GM12878 (cell line): ENCODE measurements at regions not wholly inside any gene's neighbourhood (a gene's known extent, or its start where the extent isn't known, plus 50 kb on each side); places are given as distances from the start of the nearest gene placed in this dataset.

ENCODE experiments used
- ATAC-seq: fragments of 200-7000 bp; cut with Tn5 transposase; 3 replicates; pipeline ENCODE4 v1.9.1; 2020; ENCODE audit warnings: mild to moderate bottlenecking, moderate library complexity
- BruUV-seq: library from RNA; stranded (reverse); fragments of 400-500 nt; replicated peaks from 2 replicates; lab custom pipeline; 2021; lab: Mats Ljungman, UMichigan
- CTCF ChIA-PET: fragments of 300-600 bp; sonication (Branson Sonifier 250); formaldehyde crosslinking; extraction: SDS; loops from one replicate; lab custom pipeline; 2021; ENCODE audit warnings: inconsistent platforms; lab: Yijun Ruan, JAX
- POLR2A ChIA-PET: fragments of 350-600 bp; formaldehyde crosslinking; extraction: SDS; loops from one replicate; lab custom pipeline; 2021; ENCODE audit warnings: inconsistent platforms; lab: Charles Lee
- RAD21 ChIA-PET: fragments of 300-600 bp; sonication (Branson Sonifier 250); formaldehyde crosslinking; loops from one replicate; lab custom pipeline; 2023; ENCODE audit warnings: antibody characterized with exemption; ENCODE audit not compliant: unreplicated experiment; lab: Charles Lee
- SMC1A ChIA-PET: fragments of 300-600 bp; sonication (Branson Sonifier 250); formaldehyde crosslinking; loops from one replicate; lab custom pipeline; 2023; ENCODE audit not compliant: unreplicated experiment, uncharacterized antibody; lab: Charles Lee
- DNase-seq: peaks from one replicate; pipeline ENCODE4 v3.0.0-alpha.2; 2011; ENCODE audit warnings: low read depth, low spot score
- FAIRE-seq: peaks from 3 replicates; lab custom pipeline; 2011; peaks lifted over from hg19 to GRCh38; lab: Jason Lieb, UNC
- H2AFZ ChIP-seq: 2 replicates; pipeline ENCODE4 v1.6.0; 2011; ENCODE audit warnings: low read depth, low read length, control low read depth; ENCODE audit not compliant: control insufficient read depth
- H3K27ac ChIP-seq: 2 replicates; pipeline ENCODE4 v1.5.1; 2011; ENCODE audit warnings: control low read depth; ENCODE audit not compliant: control insufficient read depth, insufficient read depth
- H3K27me3 ChIP-seq, 2 experiments: replicated peaks in 1 of 2; 2 replicates each; pipeline versions ENCODE4 v1.6.0 to v1.6.1; 2011; ENCODE audit warnings: low read length in 1 of 2; ENCODE audit not compliant: control insufficient read depth in 2 of 2, insufficient read depth in 2 of 2
- H3K36me3 ChIP-seq, 2 experiments: 2 replicates each; pipeline ENCODE4 v1.5.1; 2011; ENCODE audit warnings: low read length in 1 of 2; ENCODE audit not compliant: control insufficient read depth in 2 of 2, insufficient read depth in 2 of 2
- H3K4me1 ChIP-seq: 2 replicates; pipeline ENCODE4 v1.6.1; 2011; ENCODE audit warnings: mild to moderate bottlenecking, low read length, moderate library complexity, mixed read lengths; ENCODE audit not compliant: control insufficient read depth, insufficient read depth
- H3K4me2 ChIP-seq: 2 replicates; pipeline ENCODE4 v1.6.0; 2011; ENCODE audit warnings: control low read depth; ENCODE audit not compliant: control insufficient read depth, insufficient read depth
- H3K4me3 ChIP-seq: fragments of 200-600 bp; sonication (generic); 2 replicates; pipeline ENCODE4 v1.5.1; 2016
- H3K79me2 ChIP-seq: 2 replicates; pipeline ENCODE4 v1.6.0; 2011; ENCODE audit warnings: low read length; ENCODE audit not compliant: control insufficient read depth, insufficient read depth
- H3K9ac ChIP-seq: 2 replicates; pipeline ENCODE4 v1.8.0; 2011; ENCODE audit warnings: low read length, control low read depth, mixed read lengths; ENCODE audit not compliant: control insufficient read depth, insufficient read depth
- H3K9me3 ChIP-seq: replicated peaks from 3 replicates; pipeline ENCODE4 v1.5.1; 2011; ENCODE audit warnings: mild to moderate bottlenecking, low read length; ENCODE audit not compliant: control insufficient read depth, insufficient read depth
- H4K20me1 ChIP-seq: 2 replicates; pipeline ENCODE4 v1.6.0; 2011; ENCODE audit not compliant: control insufficient read depth, insufficient read depth
- ASH2L ChIP-seq: fragments of 300-600, 200-600 bp; sonication (generic); IDR thresholded peaks from 2 replicates; pipeline ENCODE4 v1.6.1; 2017; ENCODE audit warnings: low read depth, mild to moderate bottlenecking, borderline replicate concordance
- CEBPZ ChIP-seq: fragments of 150-350 bp; IDR thresholded peaks from 2 replicates; pipeline ENCODE4 v1.6.1; 2016; ENCODE audit warnings: low read depth, low read length
- IKZF2 ChIP-seq, 2 experiments: fragments of 450-650 bp; IDR thresholded peaks; 2 replicates each; pipeline ENCODE4 v1.6.1; 2017; ENCODE audit warnings: mild to moderate bottlenecking in 2 of 2, moderate library complexity in 2 of 2
- IRF3 ChIP-seq: fragments of 450-650 bp; IDR thresholded peaks from 2 replicates; pipeline ENCODE4 v1.6.1; 2014; ENCODE audit warnings: mild to moderate bottlenecking
- MLLT1 ChIP-seq: fragments of 450-650 bp; IDR thresholded peaks from 2 replicates; pipeline ENCODE4 v1.6.1; 2016; ENCODE audit warnings: mild to moderate bottlenecking
- MXI1 ChIP-seq: fragments of 150-350 bp; IDR thresholded peaks from 2 replicates; pipeline ENCODE4 v1.6.1; 2011; ENCODE audit warnings: low read depth, mild to moderate bottlenecking, inconsistent platforms, low read length, improper control_type of control experiment
- MYB ChIP-seq: fragments of 150-350 bp; IDR thresholded peaks from 2 replicates; pipeline ENCODE4 v1.6.1; 2014; ENCODE audit warnings: mild to moderate bottlenecking, low read depth, low read length, borderline replicate concordance
- RAD51 ChIP-seq: fragments of 450-650 bp; IDR thresholded peaks from 2 replicates; pipeline ENCODE4 v1.6.1; 2016; ENCODE audit warnings: moderate library complexity, mild to moderate bottlenecking, inconsistent platforms
- SKIL ChIP-seq: fragments of 450-650 bp; IDR thresholded peaks from 2 replicates; pipeline ENCODE4 v1.6.1; 2017; ENCODE audit warnings: mild to moderate bottlenecking, low read depth, inconsistent platforms; ENCODE audit not compliant: poor library complexity, severe bottlenecking
- ZNF207 ChIP-seq: fragments of 450-650 bp; IDR thresholded peaks from 2 replicates; pipeline ENCODE4 v1.6.1; 2014; ENCODE audit warnings: antibody characterized with exemption, mild to moderate bottlenecking, borderline replicate concordance
- ZNF24 ChIP-seq: fragments of 450-650 bp; IDR thresholded peaks from 2 replicates; pipeline ENCODE4 v1.6.1; 2017; ENCODE audit warnings: antibody characterized with exemption, mild to moderate bottlenecking
- ZNF687 ChIP-seq: fragments of 450-650 bp; IDR thresholded peaks from 2 replicates; pipeline ENCODE4 v1.6.1; 2017; ENCODE audit warnings: mild to moderate bottlenecking, moderate library complexity
- WGBS: methylation state at CpG from one replicate; pipeline ENCODE4 v1.1.6; 2016; ENCODE audit warnings: low lambda C conversion rate; ENCODE audit not compliant: insufficient replicate concordance, insufficient coverage; ENCODE audit errors: missing lambda C conversion rate; 5-methylcytosine and 5-hydroxymethylcytosine counted together
- in situ Hi-C: fragments of 300-500 bp; cut with MboI; formaldehyde crosslinking; loops from 9 replicates; pipeline ENCODE4 v1.14.3; 2018; ENCODE audit warnings: mixed read lengths
- intact Hi-C: fragments of 100-400 bp; cut with micrococcal nuclease; formaldehyde crosslinking; loops from one replicate; pipeline ENCODE4 v1.14.2; 2022; ENCODE audit not compliant: unreplicated experiment

GRCh38 chr2:184040230-184040629, 558.1 kb upstream of the ZNF804A start:
- RAD21 ChIA-PET, result no interaction called here
- SMC1A ChIA-PET, result no interaction called here
- no peak overlapping the region for H3K4me2 ChIP-seq
- WGBS, result 0% methylated on average over 1 of the region's 1 CpG
- no peaks in the 10 kb centered on the region for H3K36me3 ChIP-seq
- H3K79me2 ChIP-seq, result no peaks in the 10 kb centered on the region
- in situ Hi-C loops (no loop called here), intact Hi-C loops (no loop called here)
- FAIRE-seq (no peak), ATAC-seq (no peak), DNase-seq (no peak)
- CTCF ChIA-PET, result interaction anchor here (0.6 kb wide), 1 partner anchor 571 kb away, joined by 3 read pairs; no protein-coding TSS in a partner anchor
- H3K4me3 ChIP-seq, result no peak overlapping the region
- BruUV-seq, result no TSS peak
- no peaks in the 10 kb centered on the region for H3K4me1 ChIP-seq
- H3K9me3 ChIP-seq, result no peaks in the 10 kb centered on the region
- H3K27me3 ChIP-seq, result no peaks in the 10 kb centered on the region
- no peak overlapping the region for H3K27ac ChIP-seq
- H4K20me1 ChIP-seq, result no peaks in the 10 kb centered on the region
- TF ChIP-seq CEBPZ (no peak), MXI1 (no peak), SKIL (no peak), MLLT1 (no peak), ASH2L (no peak), ZNF207 (no peak), IKZF2 (IDR thresholded peaks at IDR 0.05) (no peak), ZNF24 (no peak), RAD51 (no peak), IRF3 (no peak), MYB (no peak), ZNF687 (no peak)
- POLR2A ChIA-PET, result no interaction called here
- H3K9ac ChIP-seq, result no peak overlapping the region
- H2AFZ ChIP-seq, result no peak overlapping the region
